OCI-LY1 (cell line): ENCODE measurements at regions not wholly inside any gene's neighbourhood (a gene's known extent, or its start where the extent isn't known, plus 50 kb on each side); places are given as distances from the start of the nearest gene placed in this dataset.

Experiments
- CTCF ChIP-seq: fragments of 200-600 bp; sonication (generic), shearing (Covaris generic); IDR thresholded peaks from 2 replicates; pipeline ENCODE4 v1.5.1; 2017; ENCODE audit warnings: mild to moderate bottlenecking, antibody characterized with exemption, low read length, moderate library complexity, mixed read lengths
- EZH2 ChIP-seq: fragments of 200-600 bp; sonication (generic), shearing (Covaris generic); IDR thresholded peaks from 2 replicates; pipeline ENCODE4 v1.8.0; 2017; ENCODE audit warnings: borderline replicate concordance, mixed run types, mild to moderate bottlenecking, antibody characterized with exemption, low read length, moderate library complexity, mixed read lengths

- no peak for TF ChIP-seq CTCF
- no peak for TF ChIP-seq EZH2
Measured at GRCh38 chr3:5811016-5811415, 623.5 kb downstream of the EDEM1 start.
